ENCODE measurements at regions not wholly inside any gene's neighbourhood (a gene's known extent, or its start where the extent isn't known, plus 50 kb on each side); places are given as distances from the start of the nearest gene placed in this dataset.

GRCh38 chr4:164154416-164154815 is 599.5 kb upstream of the SMIM31 start (continued):
- TF ChIP-seq EZH2 (IDR thresholded peaks at IDR 0.05; ENCODE audit: low read depth, low read length, severe bottlenecking): no peak
- no peak for TF ChIP-seq EGR1 (IDR thresholded peaks at IDR 0.05; ENCODE audit: borderline replicate concordance, low read depth, low read length)
- TF ChIP-seq CBX5 (IDR thresholded peaks at IDR 0.05; ENCODE audit: low read depth, low read length): no peak
- TF ChIP-seq HDAC6 (IDR thresholded peaks at IDR 0.05; ENCODE audit: low read depth, low read length): no peak
- TF ChIP-seq KDM1A (IDR thresholded peaks at IDR 0.05; ENCODE audit: borderline replicate concordance, low read length): no peak

Data from H1 (cell line).